Spleen (tissue), 7 donors: ENCODE measurements at regions not wholly inside any gene's neighbourhood (a gene's known extent, or its start where the extent isn't known, plus 50 kb on each side); places are given as distances from the start of the nearest gene placed in this dataset.

ENCODE experiments used
- POLR2AphosphoS5 ChIP-seq, 3 donors: sonication (generic); formaldehyde crosslinking; IDR thresholded peaks; one replicate each; pipeline ENCODE4 v1.5.1; 2017; ENCODE audit warnings: antibody characterized with exemption in 3 of 3
- TF ChIP-seq, protein P1 (sequence below), 11 experiments: fragments of 200-600 bp in 7 of 11; fragments of 450-650 bp in 4 of 11; sonication (generic) in 4 of 11; IDR thresholded peaks in 8 of 11; conservative IDR thresholded peaks in 3 of 11; 1 replicate in 7 of 11; 2 replicates in 4 of 11; pipeline versions ENCODE4 v1.4.0 to v1.8.0; 2016 to 2021; ENCODE audit warnings: antibody characterized with exemption in 11 of 11, inconsistent platforms in 4 of 11, mild to moderate bottlenecking in 1 of 11
- donor health status: DM: no; HTN: no; CAD: no; lungs with moderate emphysema.
- donor health status: DM: no; HTN: no; CAD: no.
- donor health status: DM: no; HTN: no; CAD: no.

DNA sequence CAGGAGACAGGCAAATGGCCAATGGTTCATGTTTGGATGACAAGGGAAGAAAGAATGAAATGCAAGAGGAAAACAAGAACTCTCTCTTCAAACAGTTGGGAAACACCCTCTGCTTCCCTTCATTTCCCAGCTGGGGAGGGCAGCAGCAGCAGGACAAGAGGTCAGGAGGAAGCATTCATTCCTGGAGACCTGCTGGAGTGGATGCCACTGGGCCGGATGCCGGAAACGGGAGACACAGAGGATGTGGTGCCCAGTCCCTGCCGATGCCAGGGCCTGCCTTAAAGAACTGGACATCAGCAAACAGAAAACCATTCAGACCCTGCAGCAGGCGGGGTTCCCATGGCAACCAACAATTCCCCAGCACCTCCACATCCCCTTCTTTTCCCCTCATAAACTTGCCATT, 102.3 kb upstream of the ZNF648 start:
- TF ChIP-seq POLR2AphosphoS5 (IDR thresholded peaks at IDR 0.05): peak; percentile 64 to 81 (median 78)
- TF ChIP-seq, protein P1, sequence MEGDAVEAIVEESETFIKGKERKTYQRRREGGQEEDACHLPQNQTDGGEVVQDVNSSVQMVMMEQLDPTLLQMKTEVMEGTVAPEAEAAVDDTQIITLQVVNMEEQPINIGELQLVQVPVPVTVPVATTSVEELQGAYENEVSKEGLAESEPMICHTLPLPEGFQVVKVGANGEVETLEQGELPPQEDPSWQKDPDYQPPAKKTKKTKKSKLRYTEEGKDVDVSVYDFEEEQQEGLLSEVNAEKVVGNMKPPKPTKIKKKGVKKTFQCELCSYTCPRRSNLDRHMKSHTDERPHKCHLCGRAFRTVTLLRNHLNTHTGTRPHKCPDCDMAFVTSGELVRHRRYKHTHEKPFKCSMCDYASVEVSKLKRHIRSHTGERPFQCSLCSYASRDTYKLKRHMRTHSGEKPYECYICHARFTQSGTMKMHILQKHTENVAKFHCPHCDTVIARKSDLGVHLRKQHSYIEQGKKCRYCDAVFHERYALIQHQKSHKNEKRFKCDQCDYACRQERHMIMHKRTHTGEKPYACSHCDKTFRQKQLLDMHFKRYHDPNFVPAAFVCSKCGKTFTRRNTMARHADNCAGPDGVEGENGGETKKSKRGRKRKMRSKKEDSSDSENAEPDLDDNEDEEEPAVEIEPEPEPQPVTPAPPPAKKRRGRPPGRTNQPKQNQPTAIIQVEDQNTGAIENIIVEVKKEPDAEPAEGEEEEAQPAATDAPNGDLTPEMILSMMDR (IDR thresholded peaks at IDR 0.05 in 8 of 11, conservative IDR thresholded peaks at IDR 0.05 in 3 of 11): no peak
